ENCODE measurements at regions not wholly inside any gene's neighbourhood (a gene's known extent, or its start where the extent isn't known, plus 50 kb on each side); places are given as distances from the start of the nearest gene placed in this dataset.

DNA sequence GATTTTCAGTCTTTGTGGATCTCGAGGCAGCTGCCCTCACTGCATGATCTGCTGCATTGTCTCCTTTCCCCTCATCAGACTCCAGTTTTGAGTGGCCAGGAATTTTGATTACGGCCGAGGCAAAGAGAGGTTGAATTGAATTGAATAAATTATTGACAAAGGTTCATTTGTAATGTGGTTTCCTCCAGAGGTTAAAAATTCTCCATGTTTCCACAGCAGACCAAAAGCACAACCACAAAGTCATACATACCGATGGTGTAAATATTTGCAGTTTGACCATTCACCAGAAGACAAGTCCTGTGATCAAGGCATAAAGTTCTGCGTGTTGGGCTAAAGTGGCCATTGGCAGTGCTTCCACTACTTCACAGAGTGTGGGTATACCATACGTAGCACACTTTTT is 343.8 kb upstream of the MYT1L start:
- TF ChIP-seq, protein P1, sequence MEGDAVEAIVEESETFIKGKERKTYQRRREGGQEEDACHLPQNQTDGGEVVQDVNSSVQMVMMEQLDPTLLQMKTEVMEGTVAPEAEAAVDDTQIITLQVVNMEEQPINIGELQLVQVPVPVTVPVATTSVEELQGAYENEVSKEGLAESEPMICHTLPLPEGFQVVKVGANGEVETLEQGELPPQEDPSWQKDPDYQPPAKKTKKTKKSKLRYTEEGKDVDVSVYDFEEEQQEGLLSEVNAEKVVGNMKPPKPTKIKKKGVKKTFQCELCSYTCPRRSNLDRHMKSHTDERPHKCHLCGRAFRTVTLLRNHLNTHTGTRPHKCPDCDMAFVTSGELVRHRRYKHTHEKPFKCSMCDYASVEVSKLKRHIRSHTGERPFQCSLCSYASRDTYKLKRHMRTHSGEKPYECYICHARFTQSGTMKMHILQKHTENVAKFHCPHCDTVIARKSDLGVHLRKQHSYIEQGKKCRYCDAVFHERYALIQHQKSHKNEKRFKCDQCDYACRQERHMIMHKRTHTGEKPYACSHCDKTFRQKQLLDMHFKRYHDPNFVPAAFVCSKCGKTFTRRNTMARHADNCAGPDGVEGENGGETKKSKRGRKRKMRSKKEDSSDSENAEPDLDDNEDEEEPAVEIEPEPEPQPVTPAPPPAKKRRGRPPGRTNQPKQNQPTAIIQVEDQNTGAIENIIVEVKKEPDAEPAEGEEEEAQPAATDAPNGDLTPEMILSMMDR (IDR thresholded peaks at IDR 0.05; ENCODE audit: insufficient read depth, missing control alignments) = no peak
- DNase-seq (ENCODE audit: insufficient read length, low spot score) (no peak), FAIRE-seq (no peak)

DNA sequence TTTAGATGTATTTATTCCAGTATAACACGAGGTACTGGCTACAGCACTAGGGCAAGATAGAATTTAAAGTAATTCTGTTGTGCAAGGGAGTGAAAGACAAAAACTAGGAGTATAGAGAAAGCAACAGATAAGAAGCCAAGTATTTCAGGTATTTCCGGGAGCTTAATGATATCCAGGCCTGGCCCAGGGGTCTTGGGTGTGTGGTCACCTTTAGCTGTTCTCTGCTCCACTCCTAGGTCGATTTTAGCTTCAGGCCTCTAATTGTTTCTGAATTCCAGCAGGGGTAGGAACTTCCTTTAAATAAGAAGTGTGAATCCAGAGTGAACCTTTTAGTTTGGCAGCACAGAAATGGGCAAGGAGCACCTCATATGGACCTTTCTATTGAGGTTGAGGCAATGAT is 342.3 kb upstream of the MYT1L start:
- FAIRE-seq (no peak), DNase-seq (ENCODE audit: insufficient read length, low spot score) (no peak)
- TF ChIP-seq, protein P1 (IDR thresholded peaks at IDR 0.05; ENCODE audit: insufficient read depth, missing control alignments) = no peak

DNA sequence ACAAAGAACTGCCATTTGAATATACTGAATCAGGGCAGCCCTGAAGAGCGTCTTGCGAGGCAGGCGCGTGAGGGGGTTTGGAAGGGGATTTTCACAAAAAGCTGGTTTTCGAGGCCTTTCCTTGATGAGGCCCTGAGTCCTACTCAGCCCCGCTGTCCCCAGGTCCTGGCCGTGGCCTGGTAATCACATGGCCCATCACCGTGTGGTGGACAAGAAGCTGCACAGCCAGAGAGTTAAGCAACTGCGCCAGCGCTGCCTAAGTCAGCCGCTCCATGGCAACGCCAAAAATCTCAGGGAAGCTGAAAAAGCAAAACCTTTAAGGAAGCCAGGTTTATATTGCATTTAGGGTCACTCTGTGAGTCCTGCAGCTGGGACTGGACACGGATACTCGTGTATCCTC is 341.2 kb upstream of the MYT1L start:
- TF ChIP-seq, protein P1 (IDR thresholded peaks at IDR 0.05; ENCODE audit: insufficient read depth, missing control alignments) = no peak
- no peak for DNase-seq (ENCODE audit: insufficient read length, low spot score)
- no peak for FAIRE-seq

DNA sequence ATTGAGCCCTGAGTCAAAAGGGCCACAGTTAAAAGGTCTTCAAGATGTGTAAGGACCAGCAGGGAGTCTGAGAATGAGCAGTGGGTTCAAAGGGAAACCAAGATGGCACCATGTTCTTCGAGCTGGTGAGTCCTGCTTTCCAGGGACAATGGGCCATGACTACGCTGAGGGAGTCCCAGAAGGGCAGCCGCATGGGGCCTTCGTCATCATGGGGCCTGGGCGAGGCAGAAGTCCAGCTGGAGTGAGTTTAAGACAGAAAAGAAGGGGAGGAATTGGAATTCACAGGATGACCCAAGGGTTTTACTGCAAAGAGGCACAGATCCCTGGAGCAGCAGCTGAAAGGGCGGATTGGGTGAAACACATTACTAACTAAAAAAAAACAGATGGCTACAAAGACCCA is 340.8 kb upstream of the MYT1L start:
- FAIRE-seq (no peak), DNase-seq (ENCODE audit: insufficient read length, low spot score) (no peak)
- TF ChIP-seq, protein P1 (IDR thresholded peaks at IDR 0.05; ENCODE audit: insufficient read depth, missing control alignments) = no peak

DNA sequence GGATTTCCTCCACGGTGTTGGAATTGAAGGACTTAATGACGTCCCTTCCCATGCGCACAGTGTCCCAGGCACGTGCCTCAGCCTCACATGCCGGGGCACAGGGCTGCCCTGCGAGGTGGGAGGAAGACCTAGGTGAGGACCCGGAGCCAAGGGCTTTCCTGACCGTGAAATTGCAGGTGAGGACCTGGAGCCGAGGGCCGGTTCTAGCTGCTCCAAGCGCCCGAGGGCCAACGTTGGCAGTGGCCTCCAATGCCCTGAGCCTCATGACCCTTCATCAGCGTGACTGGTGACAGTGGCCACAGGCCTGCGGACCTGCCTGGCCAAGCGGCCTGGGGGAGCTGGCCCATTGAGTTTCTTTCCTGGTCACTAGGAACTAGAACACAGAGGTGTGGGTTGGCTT is 338.2 kb upstream of the MYT1L start:
- DNase-seq (ENCODE audit: insufficient read length, low spot score) = no peak
- FAIRE-seq = no peak
- TF ChIP-seq, protein P1 (IDR thresholded peaks at IDR 0.05; ENCODE audit: insufficient read depth, missing control alignments) = no peak

DNA sequence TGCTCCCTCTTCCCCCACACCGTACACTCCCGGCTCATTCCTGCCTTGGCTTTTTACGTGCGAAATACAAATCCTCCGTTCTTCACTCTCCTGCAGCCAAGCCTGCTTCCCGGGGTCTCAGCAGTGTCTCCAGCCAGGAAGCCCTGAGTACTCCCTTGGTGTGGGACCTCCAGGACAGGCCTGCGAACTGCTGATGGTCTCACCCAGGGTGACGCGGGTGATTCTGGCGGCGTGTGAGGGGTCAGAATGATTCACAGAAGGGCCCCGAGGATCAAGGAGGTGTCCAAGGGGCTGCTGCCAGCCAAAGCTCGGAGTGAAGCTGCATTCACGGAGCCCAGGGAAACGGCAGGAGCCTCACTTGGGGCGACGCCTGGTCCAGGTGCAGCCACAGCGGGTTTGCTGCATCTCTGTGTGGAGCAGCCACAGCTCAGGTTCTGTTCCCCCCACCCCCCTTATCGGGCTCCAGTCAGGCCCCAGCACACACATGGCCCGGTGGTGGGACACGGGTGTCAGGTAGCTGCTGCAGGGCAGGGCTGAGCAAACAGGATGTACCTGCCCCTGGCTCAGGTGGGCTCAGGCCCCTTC is 337.7 kb upstream of the MYT1L start:
- DNase-seq (ENCODE audit: insufficient read length, low spot score) = no peak
- TF ChIP-seq, protein P1 (IDR thresholded peaks at IDR 0.05; ENCODE audit: insufficient read depth, missing control alignments) = no peak
- no peak for FAIRE-seq

DNA sequence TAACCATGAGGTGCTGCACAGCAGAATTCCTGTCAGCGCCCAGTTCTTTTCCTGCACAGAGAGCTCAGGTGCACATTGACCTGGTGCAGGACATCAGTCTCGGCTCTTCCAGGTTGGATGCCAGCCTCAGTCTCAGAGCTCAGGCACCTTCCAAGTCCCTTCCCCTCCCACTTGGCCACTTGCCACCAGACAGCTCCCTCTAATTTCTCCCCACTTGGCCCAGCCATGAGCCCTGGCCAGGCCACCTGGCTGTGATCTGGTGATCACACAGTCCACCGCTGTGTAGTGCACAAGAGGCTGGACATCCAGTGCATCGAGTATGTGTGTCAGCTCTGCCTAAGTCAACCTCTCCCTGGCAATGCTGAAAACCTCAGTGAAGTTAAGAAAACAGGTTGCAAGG is 336.6 kb upstream of the MYT1L start:
- FAIRE-seq (no peak), DNase-seq (ENCODE audit: insufficient read length, low spot score) (no peak)
- TF ChIP-seq, protein P1 (IDR thresholded peaks at IDR 0.05; ENCODE audit: insufficient read depth, missing control alignments) = no peak

Measured in D721Med (cell line).